C4-2B (cell line): ENCODE measurements at regions not wholly inside any gene's neighbourhood (a gene's known extent, or its start where the extent isn't known, plus 50 kb on each side); places are given as distances from the start of the nearest gene placed in this dataset.

Experiments used
- H3K27ac ChIP-seq: fragments of 450-650 bp; 2 replicates; pipeline ENCODE4 v1.5.1; 2017
- CTCF ChIP-seq: fragments of 450-650 bp; conservative IDR thresholded peaks from 2 replicates; pipeline ENCODE4 v1.5.1; 2017; ENCODE audit warnings: mild to moderate bottlenecking
- ZFX ChIP-seq: fragments of 450-650 bp; IDR thresholded peaks from 2 replicates; pipeline ENCODE4 v1.6.1; 2017

GRCh38 chr11:134008634-134009071 lies 51.9 kb upstream of the IGSF9B start:
- peak overlapping the region; percentile 4; the same call in 1 of the 2 replicates for H3K27ac ChIP-seq
- TF ChIP-seq CTCF (no peak), ZFX (no peak)

- H3K27ac ChIP-seq: no peak overlapping the region
- TF ChIP-seq ZFX: no peak
- TF ChIP-seq CTCF: no peak
Observed at GRCh38 chr11:134013518-134013917, 55.4 kb upstream of the JAM3 start.

- no peak for TF ChIP-seq CTCF
- TF ChIP-seq ZFX: no peak
- no peak overlapping the region for H3K27ac ChIP-seq
Observed at GRCh38 chr11:134014511-134014910, 54.4 kb upstream of the JAM3 start.

DNA sequence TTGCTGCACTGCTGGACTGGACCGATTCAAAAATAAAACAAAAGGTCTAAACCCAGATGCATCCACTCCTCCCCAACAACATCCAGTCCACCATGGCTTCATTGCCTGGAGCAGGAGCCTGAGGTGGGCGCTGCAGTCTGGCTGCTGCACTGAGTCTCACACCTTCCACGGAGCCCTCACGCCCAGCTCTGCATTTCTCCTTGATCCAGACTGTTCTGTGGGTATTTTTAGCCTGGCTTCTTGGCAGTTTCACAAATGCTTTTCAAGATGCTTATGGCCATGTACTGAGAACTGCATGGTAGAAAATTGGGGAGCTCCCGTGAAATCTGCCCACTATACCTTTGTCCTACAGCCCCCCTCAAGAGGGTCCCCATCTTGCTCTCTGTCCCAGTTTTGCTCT lies 53.3 kb upstream of the JAM3 start:
- no peak overlapping the region for H3K27ac ChIP-seq
- TF ChIP-seq CTCF: no peak
- TF ChIP-seq ZFX: no peak

DNA sequence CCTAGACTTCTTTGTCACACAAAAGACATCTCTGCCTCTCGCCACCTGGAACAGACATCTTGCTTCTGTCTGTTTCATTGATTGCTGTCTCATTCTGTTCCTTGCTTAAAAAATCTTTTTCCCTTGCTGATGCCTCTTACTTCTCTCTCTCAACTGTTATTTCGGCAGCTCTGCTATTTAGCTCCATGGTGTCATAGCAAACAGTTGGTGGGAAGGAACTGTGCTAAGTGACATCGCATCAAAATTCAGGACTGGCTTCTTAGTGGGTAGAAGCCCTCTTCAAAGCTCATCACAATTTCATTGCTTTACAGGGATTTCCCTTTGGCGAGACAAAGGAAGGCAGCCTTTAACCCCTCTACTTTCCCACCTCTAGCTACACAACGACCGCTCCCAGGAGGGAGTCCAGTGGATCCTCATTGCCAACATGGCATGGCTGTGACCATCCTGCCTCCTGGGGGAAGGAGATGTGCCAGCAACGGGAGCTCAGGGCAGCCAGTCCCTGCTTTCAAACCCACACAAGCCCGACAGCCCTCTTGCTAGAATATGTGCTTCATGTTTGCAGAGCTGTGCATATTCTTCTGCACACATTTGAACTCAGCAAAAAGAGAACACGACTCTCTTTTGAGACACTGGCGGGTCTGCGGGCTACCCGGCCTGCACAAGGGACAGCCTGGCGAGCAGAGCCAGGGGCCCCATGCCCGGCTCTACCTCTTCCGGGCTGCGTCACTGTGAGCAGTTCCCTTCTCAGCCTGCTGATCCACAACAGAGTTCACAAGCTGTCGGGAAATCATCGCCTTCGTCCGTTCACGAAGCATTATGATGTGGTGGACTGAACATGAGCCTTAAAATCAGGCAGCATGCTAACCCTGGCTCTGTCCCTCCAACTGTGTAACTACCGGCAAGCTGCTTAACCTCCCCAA lies 51.1 kb upstream of the JAM3 start:
- H3K27ac ChIP-seq: no peak overlapping the region
- TF ChIP-seq ZFX (no peak), CTCF (no peak)
